Glomerular visceral epithelial cell (primary cell): ENCODE measurements at regions not wholly inside any gene's neighbourhood (a gene's known extent, or its start where the extent isn't known, plus 50 kb on each side); places are given as distances from the start of the nearest gene placed in this dataset.

Experiments used
- DNase-seq: peaks from one replicate; pipeline ENCODE4 v3.0.0-alpha.2; 2016; ENCODE audit errors: extremely low spot score

DNA sequence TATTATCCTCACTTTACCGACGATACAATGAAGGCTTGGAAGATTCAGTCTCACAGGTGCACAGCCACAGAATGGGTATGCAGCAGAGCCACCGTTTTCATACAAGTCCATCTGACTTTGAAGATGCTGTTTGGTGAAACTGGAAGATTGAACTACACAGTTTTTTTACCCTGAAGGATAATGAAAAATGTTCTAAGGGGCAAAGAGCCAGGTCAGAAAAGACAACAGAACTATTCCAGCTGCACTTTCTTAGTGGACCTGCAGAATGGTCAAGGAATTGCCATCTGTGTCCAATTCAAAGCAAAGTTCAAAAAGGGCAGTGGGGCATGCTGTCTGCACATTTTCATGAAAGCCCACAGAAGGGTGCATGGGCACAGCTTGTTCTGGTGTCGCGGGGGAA, 127.6 kb upstream of the PDZRN3 start:
- DNase-seq, result no peak

DNA sequence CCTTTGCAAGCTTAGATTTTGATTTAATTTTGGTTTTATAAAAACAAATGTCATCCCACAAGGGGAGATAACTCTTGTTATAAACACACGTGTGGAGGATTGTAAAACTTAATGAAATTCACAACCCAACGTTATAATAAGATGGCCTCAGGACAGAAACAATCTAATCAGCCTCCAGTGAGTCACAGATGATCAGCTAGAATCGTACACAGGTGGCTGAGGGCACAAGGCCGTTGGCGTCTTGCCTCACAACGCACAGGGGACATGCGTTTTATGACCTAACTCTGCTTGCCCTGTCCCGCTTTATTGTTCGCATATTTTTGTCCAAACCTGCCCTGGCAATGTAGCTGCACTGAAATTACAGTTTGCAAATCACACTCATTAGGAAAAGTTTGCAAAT, 121.9 kb upstream of the PDZRN3 start:
- DNase-seq, result no peak

DNA sequence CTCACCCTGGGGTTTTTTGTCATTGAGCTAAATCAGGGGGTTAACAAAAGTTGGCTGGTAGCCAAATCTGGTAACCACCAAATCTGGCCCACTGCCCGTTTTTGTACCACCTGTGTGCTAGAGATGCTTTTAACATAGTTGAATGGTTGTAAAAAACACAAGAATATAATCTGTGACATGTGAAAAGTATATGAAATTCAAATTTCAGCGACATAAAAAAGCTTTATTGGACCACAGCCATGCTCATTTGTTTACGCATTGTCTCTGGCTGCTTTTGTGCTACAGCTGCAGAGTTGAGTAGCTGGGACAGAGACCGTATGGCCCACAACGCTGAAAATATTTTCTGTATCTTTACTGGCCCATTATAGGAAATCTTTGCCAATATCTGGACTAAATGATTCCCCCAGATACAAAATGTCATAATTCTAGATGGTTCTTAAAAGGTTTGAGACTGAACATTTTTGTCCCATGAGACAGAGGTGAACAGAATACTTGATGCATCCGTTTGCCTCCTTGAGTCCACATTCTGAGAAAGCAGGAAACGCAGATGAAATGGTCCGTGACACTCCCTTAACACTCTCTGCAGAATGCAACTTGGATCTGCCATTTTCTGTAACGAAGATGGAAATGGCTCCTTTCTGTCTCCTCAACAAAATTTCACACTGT, 120.9 kb upstream of the PDZRN3 start:
- no peak for DNase-seq

DNA sequence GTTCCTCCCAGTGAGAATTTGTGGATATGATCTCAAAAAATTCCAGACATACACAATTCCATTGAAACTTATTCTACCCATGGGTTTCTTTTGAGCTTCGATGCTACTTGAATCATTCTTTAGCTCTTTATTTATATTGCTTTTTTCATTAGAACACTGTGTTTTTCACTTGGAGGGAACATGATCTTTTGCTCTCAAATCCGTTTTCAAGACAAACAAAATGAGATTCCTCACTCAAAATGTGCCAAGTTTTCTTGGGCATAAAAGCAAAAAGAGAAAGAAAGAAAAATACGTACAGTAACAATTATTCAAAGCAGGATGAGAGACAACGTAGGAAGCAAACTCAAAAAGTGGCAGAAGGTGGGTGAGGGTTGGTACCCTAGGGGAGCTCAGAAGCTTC, 118.8 kb upstream of the PDZRN3 start:
- no peak for DNase-seq

DNA sequence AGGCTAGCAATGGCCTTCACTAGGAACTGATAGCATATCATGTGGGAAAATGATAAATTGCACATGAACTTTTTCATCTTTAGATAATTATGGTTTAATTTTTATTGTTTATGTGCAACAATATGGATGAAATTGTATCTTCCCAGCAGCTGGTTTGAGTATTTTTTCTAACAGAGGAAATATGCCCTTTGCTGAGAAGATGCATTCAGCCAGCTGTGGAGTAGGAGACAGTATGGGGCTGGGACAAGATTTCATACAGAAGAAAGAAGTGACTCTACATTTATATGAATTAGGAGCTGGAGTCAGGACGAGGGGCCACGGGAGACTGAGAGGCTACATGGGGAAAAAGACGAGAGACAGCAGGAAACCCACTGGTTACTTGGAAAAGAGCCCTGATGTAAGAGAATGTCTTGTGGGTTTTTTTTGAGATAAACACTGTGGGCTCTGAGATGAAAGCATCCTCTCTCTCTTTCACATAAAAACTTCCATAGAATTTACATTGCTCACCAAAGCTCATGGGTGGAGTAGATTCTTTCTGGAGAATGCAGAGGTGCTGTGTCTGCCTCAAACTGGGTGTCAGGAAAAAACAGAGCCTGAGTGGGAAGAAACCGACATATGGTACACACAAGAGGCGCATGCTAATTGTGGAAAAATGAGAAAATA, 115.2 kb upstream of the PDZRN3 start:
- DNase-seq, result no peak

DNA sequence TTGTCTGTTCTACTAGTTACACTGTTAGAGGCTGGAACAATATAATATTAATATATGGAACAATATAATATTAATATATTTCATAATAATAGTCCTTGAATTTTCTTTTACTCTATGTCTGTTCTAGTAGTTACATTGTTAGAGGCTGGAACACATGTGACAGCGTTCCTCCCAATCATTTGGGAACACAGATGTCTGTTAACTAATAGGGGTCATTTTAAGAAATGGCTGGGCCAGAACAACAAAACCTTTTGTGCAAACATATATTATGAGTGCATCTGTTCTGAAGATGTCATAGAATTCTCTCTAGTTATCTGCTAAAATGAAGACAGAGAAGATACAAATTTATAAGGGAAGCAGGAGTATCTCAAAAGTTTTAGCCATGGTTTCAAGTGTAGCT, 114.0 kb upstream of the PDZRN3 start:
- no peak for DNase-seq

DNA sequence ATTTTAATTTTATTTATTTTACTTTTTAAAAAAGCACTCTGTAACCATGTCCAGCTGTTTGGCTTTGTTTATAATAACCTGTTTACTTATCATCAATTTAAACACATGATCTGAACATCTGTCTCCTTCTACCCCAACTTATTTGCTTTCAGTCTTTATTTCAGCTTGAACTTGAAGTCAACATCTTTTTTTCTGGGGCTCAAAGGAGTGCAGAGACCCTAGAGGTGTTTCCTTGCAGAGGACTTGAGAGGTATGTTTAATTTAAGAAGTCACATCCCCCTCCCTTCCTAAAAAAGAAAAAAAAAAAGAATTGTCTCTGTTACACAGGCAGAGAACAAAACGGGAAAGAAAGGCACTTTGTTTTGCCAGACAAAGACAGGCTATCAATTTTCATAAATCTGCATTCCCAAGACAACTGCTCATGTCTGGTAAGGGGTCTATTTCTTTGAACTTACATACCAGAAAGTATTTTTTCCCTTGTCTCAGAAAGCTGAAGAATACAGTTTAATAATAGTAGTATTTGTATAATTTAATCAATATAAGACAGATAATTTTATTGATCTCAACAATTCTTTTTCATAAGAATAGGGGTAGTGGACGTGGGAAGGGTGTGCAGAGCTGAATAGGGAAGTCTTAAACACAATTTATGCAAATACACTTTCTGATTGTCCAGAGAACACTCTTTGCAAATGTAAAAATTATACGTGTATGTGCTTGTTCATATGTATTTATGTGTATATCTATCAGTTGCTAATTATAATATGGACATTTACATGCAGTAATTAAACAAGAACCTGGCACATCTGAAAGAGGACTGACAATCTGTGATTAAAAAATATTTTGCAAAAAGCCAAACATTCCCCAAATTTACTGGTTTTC, 109.7 kb upstream of the PDZRN3 start:
- DNase-seq, result no peak

DNA sequence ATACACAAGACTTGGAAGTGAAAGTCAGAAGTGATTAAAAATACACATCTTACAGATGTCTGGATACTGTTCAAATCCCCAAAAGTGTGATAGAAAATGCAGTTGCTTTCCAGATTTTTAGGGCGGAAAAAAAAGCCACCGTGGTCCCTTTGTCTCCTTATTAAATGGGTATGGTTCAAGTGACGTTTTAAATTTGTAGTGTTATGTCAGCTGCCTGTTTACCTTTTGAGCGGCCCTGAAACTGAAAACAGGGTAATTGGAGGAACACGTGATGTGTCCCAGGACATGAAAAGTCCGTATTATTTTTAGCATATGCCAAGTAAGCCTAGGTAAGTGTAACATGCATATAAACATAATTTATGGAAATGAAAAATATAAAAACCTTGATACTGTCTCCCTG, 109.0 kb upstream of the PDZRN3 start:
- no peak for DNase-seq

DNA sequence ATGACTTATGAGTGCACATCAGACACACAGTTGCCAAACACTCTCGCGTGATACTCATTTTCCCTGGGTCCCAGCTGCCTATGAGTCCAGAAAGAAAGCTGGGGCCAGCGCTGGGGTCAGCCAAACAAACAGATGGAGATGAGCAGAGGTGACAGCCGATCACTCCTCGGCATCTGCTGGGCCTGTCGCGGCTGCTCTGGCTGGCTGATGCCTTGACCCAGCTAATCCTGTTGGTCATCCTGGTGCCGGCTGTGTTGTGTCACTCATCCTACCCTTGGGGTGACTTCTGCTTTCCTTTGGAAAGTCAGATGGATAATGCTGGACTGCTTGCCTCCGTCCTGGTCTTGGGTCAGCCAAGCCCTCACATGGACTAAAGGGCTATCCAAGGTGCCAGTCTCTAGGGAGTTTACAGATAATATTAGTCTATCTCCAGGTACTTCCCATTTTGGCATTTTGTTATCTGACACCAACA, 105.3 kb upstream of the PDZRN3 start:
- DNase-seq, result no peak

DNA sequence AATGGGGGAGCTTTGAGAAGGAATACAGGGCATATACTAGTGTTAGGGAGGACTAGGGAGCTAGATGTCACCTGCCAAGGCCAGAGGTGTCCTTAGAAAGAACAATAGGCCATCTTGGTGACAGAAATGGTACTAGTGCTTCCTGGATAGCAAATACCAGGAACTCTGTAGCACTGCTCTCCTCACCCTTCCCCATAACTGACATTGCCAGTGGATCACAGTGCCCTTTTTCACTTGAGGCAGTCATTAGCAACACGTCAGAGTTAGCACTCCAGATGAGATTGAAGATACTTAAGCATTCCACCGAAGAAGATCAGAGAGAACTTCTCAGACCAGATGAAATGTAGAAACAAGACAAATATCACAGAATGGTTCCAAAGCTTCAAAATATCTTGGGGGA, 103.1 kb upstream of the PDZRN3 start:
- no peak for DNase-seq

DNA sequence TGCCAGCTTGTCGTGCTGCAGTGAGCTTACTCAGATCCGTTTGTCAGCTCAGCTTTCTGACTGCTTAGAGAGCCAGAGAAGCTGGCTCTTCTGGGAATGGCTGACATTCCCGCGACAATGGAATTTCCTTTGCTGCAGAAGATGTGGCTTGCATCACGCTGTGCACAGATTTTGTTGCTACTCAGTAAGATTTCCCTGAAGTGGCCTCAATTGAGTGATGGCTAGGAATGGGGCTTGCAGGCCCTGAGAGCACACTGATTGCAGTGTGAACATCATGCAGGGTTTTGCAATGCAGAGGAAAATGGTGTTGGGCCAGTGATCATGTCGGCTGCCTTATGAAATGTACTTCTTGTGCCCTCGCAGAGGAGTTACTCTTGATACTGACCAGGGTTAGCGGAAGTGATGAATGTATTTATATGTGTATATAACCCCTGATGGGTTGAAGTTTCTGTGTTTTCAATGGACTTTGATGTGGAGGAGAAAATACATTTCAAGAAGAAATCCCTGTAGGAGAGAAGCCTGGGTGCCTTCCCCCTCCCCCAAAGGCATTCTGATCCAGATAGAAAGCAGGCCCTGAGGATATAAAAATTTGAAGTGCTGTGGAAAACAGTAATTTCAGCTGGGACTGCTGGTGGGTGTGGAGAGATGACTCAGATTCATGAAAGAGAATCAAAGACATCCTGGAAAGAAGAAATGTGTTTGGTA, 102.5 kb upstream of the PDZRN3 start:
- no peak for DNase-seq

DNA sequence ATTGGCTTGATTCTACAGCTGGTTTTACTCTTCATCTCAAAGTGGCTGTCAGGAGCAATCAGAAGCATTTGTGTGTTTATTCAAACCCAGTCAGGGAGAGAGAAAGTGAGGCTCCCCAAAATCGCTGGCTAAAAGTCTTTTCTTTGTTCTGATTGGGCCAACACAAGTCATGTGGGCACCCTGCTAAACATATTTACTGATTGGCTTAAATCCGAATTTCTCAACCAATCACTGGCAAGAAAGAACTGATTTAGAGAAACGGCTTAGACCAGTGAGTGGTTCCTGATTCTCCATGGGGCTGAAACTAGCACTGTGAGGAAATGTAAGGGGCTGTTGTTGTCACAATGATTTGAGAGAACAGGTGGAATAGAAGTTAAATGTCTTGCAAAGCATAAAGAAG, 98.9 kb upstream of the PDZRN3 start:
- DNase-seq, result no peak

DNA sequence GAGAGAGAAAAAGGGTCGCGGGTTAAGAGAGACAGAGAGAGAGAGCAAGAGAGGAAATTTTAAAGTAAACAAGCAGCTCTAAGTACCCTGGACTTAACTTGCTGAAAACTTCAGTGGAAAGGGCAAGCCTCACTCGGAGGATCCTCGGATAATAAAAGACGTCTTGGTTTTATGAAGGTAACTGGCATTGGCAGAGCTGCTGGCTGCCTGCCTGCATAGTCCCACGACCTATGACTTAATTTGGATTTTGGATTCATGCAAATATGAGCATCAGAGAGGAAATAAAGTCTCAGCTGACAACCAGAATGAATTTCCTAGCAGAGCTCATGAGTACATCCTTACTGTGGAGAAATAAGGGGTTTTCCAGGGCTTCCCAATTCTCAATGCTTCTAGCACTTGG, 95.1 kb upstream of the PDZRN3 start:
- DNase-seq, result no peak

DNA sequence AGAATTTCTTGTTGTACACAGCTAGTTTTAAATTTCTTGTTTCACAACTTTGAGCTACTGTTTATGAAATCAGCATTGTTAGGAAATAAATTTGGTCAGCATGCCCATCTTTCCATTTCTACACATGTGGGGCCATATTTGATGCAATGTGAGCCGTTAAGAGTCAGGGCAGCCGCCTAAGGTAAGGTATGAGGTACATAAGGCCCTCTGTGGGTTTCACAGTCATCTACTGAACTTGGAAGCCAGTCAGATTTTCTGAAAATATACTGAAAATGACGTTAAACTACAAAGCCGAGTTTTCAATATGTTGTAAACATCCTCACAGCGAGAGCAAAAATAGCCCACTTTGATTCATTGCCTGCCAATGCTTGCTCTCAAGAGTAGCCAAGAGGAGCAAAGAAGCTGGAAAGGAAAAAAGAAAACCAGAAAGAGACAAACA, 94.7 kb upstream of the PDZRN3 start:
- DNase-seq, result no peak

DNA sequence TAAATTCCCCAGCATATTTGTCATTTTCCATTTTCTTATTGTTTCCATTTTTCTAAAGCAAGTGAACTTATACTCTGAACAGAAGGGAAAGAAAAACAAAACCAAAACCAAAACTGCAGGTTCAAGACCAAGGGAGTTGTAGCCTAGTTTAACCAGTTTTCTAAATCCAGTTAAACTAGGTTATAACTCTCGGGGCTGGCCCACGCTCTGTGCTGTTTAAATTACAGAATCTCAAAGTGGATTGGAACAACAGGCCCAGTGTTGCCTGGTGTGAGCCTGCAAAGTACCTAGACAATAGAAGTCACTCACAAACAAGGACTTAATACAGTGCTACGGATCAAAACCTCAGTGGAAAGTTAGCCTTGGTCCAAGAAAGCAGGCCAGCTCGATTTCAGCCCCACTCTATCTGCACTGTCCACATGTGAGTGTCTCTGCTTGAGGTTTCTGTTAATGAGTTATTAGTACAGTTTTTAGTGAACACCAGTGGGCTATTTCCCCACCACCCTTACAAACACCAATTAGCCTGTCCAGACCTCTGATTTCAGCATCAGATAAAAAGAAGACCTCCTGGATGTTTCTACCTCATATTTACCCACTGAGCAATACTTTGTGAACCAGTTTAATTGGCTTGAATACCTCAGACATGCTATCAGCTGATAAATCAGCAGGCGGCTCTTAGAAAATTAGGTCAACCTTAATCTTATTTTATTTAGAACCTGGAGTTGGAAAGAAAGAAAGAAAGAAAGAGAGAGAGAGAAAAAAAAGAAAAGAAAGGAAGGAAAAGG, 93.8 kb upstream of the PDZRN3 start:
- DNase-seq, result no peak

DNA sequence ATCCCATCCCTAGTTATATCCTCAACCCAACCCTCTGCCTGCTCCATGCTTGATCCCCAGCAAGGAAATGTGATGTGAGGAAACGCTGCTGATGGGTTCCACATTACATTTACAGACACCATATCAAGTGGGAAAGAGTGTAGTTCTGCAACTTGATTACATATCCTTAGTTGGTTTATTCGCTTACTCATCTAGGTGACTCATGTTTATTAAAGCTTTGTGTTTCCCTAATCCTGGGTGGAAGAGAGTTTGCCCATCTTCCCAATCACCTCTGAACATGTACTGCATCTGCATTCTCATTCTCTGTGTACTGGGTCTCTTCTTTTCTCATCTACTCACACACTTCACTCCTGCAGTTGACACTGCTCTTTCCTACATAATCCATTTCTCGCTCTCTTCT, 91.7 kb upstream of the PDZRN3 start:
- DNase-seq, result no peak

DNA sequence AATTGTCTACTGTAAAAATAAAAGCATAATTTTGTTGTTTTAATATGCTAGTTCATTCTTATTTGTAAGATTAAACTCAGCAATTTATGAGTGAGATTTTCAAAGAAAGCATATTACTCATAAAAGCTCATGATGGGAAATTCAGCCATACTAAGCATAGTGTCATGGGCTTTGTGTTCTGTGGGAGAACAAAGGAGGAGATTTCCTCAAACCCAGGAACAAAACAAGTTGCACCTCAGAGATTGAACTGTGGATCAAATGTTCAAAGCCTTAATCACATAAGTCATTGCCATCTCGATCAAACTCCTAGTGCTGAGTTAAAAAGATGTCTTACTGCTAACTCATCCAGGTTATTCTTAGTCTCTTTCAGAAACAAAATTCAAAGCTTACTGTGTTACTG, 85.6 kb upstream of the PDZRN3 start:
- no peak for DNase-seq

DNA sequence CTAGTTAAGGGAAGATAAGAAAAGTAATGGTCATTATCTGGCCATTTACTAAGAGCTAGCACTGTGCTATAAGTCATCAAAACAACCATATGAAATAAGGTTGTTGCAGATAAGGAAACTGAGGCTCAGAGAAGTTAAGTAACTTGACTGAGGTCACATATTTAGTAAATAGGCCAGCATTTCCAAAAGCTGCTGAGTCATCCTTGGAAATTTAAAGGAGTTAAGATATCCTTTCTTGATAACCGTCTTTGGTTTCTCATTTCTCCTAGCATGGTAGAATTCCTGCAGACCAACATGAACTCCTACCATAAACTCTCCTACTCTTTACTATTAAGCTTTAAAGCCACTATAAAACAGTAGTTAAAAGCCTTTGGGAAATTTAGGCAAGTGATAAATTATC, 85.0 kb upstream of the PDZRN3 start:
- no peak for DNase-seq

DNA sequence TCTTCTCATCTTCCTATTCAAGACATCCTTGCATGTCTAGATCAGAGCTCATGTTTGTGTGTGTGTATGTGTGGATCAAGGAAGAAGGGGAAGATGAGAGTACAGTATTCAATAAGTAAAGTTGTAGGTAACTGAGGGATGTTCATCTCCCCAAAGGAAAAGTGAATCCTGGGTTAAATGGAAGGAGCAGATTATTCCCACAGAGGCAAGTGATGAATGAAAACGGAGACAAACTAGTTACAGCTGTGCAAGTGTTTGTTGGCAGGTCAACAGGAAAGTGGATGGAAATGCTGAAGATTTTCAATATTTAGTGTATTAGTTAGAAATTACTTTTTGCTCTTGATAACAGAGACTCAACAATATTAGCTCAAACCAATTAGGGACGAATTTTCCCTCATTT, 84.2 kb upstream of the PDZRN3 start:
- no peak for DNase-seq

DNA sequence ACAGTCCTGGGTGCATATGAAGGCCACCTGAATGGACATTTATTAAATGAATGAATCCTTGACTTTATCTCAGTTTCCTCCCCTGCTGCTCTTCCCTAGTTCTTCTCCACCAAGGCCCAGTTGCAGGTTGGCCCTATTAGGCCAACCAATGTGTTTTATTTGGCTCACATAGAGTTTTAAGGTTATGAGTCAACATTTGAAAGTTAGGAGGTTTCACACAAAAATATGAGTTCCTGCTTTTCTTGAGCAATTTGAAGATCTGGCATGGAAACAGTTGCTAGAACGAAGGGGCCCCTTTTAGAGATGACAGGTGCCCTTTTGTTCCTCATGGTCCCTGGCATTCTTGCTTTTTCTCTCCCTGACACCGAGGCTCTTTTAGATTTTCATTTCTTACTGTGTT, 83.0 kb upstream of the PDZRN3 start:
- DNase-seq, result no peak

DNA sequence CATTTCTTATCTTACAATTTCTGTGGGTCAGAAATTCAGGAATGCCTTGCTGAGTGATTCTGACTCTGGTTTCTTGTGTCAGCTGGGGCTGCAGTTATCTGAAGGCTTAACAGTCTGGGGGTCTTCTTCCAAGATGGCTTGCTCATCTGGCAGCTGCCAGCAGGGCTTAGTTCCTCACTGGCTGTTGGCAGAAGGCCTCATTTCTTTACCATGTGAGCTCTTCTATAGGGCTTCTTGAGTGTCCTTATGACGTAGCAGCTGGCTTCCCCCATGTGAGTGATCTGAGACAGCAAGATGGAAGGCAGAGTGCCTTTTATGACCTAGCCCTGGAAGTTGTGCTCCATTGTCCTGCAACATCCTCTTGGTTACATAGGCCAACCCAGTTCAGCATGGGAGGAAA, 82.0 kb upstream of the PDZRN3 start:
- no peak for DNase-seq
